ENCODE measurements at regions not wholly inside any gene's neighbourhood (a gene's known extent, or its start where the extent isn't known, plus 50 kb on each side); places are given as distances from the start of the nearest gene placed in this dataset.

GRCh38 chr16:66194866-66195265, 171.6 kb upstream of the CDH5 start:
- TF ChIP-seq CTCF (IDR thresholded peaks at IDR 0.05) (no peak), EP300 (IDR thresholded peaks at IDR 0.05) (no peak), POLR2A (IDR thresholded peaks at IDR 0.05) (no peak)

Measured in suprapubic skin (tissue), 3 donors.